ENCODE measurements at regions not wholly inside any gene's neighbourhood (a gene's known extent, or its start where the extent isn't known, plus 50 kb on each side); places are given as distances from the start of the nearest gene placed in this dataset.
"Not testable (repeated sequence)": the region's sequence is repeated elsewhere in the genome, so short reads cannot be mapped to it uniquely, and the experiment has no call there.

DNA sequence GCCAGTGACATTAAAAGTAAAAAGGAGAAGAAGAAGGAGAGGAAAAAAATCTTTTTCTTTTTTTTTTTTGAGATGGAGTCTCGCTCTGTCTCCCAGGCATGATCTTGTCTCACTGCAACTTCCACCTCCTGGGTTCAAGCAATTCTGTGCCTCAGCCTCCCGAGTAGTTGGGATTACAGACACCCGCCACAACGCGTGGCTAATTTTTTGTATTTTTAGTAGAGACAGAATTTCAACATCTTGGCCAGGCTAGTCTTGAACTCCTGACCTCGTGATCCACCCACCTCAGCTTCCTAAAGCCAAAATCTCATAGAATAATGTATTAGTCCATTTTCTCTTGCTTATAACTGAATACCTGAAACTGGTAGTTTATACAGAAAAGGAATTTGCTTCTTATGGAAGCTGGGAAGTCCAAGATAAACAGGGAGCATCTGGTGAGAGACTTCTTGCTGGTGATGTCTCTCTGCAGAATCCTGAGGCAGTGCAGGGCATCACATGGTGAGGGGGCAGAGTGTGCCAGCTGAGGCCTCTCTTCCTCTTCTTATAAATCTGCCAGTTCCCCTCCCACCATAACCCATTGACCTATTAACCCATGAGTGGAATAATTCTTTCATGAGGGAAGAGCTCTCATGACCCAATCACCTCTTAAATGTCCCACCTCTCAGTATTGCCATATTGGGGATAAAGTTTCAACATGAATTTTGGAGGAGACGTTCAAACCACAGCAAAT, 466.3 kb downstream of the GADD45G start:
- no peak overlapping the region for H3K4me3 Mint-ChIP-seq
- no peaks in the 10 kb centered on the region for H3K4me1 Mint-ChIP-seq (ENCODE audit: low read depth)
- H3K27me3 Mint-ChIP-seq: peaks cover 57% of the 10 kb centered on the region
- H3K27ac Mint-ChIP-seq: no peak overlapping the region
- no peaks in the 10 kb centered on the region for H3K9me3 Mint-ChIP-seq
- no peaks in the 10 kb centered on the region for H3K36me3 Mint-ChIP-seq (ENCODE audit: low read depth)

DNA sequence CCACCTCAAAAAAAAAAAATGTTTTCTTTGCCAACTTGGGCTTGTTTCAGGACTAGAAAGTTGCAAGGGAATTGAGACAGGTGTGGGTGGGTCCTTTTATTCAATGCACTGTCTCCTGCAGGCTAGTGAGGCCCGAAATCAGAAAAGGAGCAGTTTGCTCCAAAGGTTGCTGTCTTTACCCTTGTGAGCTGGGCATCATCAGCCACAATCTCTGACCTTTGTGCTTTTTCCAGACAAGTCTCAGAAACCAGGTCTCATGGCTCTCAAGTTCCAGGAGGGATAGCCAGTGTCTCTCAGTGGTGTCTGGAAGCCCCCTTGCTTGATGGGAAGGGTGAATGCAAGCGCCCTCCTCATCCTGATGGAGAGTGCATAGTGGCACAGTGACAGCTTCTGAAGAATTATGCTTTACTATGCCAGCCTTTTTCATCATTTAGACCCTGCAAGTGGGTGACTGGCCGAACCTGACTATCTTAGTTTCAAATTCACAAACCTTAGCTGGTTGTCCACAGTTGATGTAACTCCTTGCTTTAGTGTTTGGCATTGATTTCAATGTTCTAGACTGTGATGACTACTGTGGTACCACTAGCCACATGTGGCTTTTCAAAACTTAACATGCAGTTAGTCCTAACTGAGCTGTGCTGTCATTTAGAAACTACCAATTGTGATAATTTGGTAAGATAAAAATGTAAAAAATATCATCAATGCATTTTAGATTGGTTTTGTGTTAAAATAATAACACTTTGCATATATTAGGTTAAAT, 468.6 kb downstream of the GADD45G start:
- no peak overlapping the region for H3K27ac Mint-ChIP-seq
- no peak overlapping the region for H3K4me3 Mint-ChIP-seq
- peaks cover 10% of the 10 kb centered on the region for H3K4me1 Mint-ChIP-seq (ENCODE audit: low read depth)
- no peaks in the 10 kb centered on the region for H3K9me3 Mint-ChIP-seq
- H3K36me3 Mint-ChIP-seq (ENCODE audit: low read depth): no peaks in the 10 kb centered on the region
- peaks cover 55% of the 10 kb centered on the region for H3K27me3 Mint-ChIP-seq

DNA sequence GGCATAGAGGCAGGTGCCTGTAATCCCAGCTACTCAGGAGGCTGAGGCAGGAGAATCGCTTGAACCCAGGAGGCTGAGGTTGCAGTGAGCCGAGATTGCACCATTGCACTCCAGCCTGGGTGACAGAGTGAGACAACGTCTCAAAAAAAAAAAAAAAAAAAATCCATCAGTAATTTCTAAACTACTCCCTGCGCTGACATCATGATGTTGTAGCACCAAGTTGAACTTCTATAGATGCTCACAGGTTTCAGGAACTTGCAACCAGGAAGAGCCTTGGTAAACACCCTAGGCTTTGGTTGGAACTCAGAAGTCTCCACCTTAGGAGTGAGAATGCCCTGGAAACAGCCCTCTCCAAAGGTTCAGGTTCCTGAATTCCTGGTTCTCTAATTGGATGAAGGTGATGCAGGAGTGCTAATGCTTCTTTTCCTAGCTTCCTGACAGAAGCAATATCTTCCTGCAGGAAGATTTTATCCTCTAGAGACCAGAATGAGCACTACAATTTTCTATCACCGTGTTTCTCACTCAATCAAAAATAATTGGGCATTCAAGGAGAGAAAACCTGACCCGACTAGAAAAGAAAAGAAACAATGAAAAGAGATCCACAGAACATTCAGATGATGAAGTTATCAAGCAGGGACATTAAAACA, 469.6 kb downstream of the GADD45G start:
- peaks cover 53% of the 10 kb centered on the region for H3K27me3 Mint-ChIP-seq
- H3K9me3 Mint-ChIP-seq: no peaks in the 10 kb centered on the region
- H3K4me1 Mint-ChIP-seq (ENCODE audit: low read depth): peaks cover 20% of the 10 kb centered on the region
- H3K36me3 Mint-ChIP-seq (ENCODE audit: low read depth): no peaks in the 10 kb centered on the region
- no peak overlapping the region for H3K27ac Mint-ChIP-seq
- no peak overlapping the region for H3K4me3 Mint-ChIP-seq

DNA sequence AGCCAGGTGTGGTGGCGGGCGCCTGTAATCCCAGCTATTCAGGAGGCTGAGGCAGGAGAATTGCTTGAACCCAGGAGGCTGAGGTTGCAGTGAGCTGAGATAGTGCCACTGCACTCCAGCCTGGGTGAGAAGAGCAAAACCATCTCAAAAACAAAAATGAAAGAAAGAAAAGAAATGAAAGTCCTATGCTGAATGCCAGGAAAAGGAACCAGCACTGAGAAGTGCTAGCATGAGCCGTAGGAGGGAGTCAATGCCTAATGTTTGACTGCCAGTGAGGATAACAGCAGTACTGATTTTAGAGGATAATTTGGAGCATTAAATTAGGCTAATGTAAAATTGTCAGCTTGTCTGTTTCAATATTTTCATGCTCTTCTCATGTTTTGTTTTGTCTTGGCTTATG, 472.8 kb downstream of the GADD45G start:
- peaks cover 44% of the 10 kb centered on the region for H3K27me3 Mint-ChIP-seq
- peak overlapping the region; percentile 33 for H3K27ac Mint-ChIP-seq
- peaks cover 21% of the 10 kb centered on the region for H3K4me1 Mint-ChIP-seq (ENCODE audit: low read depth)
- not testable (repeated sequence) for H3K36me3 Mint-ChIP-seq (ENCODE audit: low read depth); H3K4me3 Mint-ChIP-seq; H3K9me3 Mint-ChIP-seq

DNA sequence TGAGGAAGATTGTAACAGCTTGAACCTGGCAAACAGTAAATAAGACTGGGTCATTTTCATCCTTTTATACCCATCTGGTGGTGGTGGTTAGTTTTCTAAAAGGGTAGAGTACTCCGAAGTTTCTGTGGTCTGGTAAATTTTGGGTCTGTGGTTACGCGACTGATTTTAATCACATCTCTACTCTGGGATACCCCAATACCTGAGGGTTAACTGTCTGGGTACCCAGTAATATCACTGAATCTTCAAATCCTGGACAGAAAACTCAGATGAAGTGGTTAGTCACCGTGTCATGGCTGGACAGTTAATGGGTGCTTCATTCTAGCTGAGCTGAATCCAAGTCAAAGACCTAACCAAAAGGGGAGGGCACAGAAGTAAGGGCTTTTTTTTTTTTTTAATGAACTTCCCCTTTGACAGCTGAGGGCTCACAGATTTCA, 474.2 kb downstream of the GADD45G start:
- peaks cover 21% of the 10 kb centered on the region for H3K4me1 Mint-ChIP-seq (ENCODE audit: low read depth)

DNA sequence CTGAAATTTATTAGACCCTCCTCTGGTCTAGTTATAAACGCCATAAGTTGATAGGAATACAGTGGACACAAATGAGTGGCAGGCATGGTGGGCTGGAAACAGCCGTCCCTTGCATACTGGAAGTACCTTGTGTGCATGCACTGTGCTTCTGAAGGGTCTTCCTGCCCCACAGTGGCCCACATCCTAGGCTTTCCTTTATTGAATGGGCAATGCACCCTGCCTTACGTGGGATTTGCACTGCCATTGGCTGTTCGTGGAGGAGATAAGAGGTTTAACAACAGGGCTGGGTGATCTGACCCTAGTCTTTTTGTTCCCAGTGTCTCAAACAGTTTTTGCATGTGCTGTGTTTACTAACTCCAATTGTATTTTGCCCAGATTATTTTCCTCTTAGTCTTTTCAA, 480.8 kb downstream of the GADD45G start:
- H3K9me3 Mint-ChIP-seq: no peaks in the 10 kb centered on the region
- H3K27ac Mint-ChIP-seq: no peak overlapping the region
- no peak overlapping the region for H3K4me3 Mint-ChIP-seq
- no peaks in the 10 kb centered on the region for H3K36me3 Mint-ChIP-seq (ENCODE audit: low read depth)
- peaks cover 4% of the 10 kb centered on the region for H3K4me1 Mint-ChIP-seq (ENCODE audit: low read depth)
- peaks cover 32% of the 10 kb centered on the region for H3K27me3 Mint-ChIP-seq

More for the DNA sequence above, 474.2 kb downstream of the GADD45G start:
- Mint-ChIP-seq H3K9me3 (no peaks in the 10 kb centered on the region), H3K27ac (no peak overlapping the region), H3K27me3 (peaks cover 46% of the 10 kb centered on the region), H3K36me3 (ENCODE audit: low read depth) (no peaks in the 10 kb centered on the region), H3K4me3 (no peak overlapping the region)

DNA sequence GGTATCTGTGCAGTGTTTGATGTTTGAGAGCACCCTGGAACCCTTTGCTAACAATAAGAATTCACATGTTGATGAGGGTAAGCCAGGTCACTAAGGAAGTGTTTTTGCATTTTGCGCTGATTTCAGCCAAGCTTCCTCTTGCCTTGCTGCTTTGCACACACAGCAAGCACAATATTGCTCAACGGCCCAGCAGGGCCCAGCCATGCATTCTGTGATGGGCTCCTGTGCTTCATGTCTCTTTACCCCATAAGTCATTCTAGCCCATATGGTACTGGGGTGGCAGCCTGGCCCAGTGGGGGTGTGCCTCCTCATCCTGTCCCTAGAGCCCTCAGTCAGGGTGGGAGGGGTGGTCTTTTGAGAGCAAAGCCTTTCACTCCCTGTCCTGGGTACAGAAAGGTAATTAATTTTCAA, 481.3 kb downstream of the GADD45G start:
- peaks cover 4% of the 10 kb centered on the region for H3K4me1 Mint-ChIP-seq (ENCODE audit: low read depth)
- no peaks in the 10 kb centered on the region for H3K36me3 Mint-ChIP-seq (ENCODE audit: low read depth)
- no peak overlapping the region for H3K27ac Mint-ChIP-seq
- no peak overlapping the region for H3K4me3 Mint-ChIP-seq
- H3K27me3 Mint-ChIP-seq: peaks cover 31% of the 10 kb centered on the region
- H3K9me3 Mint-ChIP-seq: no peaks in the 10 kb centered on the region

DNA sequence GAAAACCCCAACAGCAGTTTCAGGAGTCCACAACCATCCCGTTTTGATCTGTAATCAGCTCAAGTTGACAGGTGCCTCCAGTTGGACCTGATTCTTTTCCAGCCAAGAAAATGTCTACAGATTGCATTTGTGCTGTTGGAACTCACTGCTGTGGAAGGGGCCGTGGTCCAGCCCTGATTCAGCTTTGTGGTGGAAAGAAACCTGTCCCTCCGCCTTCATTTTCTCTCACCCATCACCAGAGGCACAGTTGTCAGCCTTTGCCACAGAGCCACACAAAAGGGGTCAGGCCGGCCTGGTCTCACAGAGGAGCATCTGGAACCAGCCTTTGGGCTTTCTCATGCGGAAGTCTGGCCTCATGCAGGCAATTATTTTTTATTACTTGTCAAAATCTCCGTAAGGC, 483.6 kb downstream of the GADD45G start:
- no peaks in the 10 kb centered on the region for H3K9me3 Mint-ChIP-seq
- no peak overlapping the region for H3K27ac Mint-ChIP-seq
- no peak overlapping the region for H3K4me3 Mint-ChIP-seq
- H3K4me1 Mint-ChIP-seq (ENCODE audit: low read depth): peaks cover 20% of the 10 kb centered on the region
- peaks cover 37% of the 10 kb centered on the region for H3K27me3 Mint-ChIP-seq
- H3K36me3 Mint-ChIP-seq (ENCODE audit: low read depth): no peaks in the 10 kb centered on the region

DNA sequence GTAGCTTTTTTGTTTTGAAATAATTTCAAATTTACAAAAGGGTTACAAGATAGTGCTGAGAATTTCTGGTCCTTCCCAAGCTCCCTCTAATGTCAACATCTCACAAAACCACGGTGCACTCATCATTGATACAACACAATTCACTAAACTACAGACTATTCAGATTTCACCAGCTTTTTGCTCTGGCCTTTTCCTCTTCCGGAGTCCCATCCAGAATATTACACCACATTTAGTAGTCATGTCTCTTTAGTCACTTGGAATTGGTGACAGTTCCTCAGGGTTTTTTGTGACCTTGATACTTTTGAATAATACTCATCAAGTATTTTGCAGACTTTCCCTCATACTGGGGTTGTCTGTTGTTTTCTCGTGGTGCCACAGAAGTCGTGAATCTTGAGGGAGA, 484.0 kb downstream of the GADD45G start:
- H3K9me3 Mint-ChIP-seq: no peaks in the 10 kb centered on the region
- no peaks in the 10 kb centered on the region for H3K36me3 Mint-ChIP-seq (ENCODE audit: low read depth)
- no peak overlapping the region for H3K27ac Mint-ChIP-seq
- H3K4me1 Mint-ChIP-seq (ENCODE audit: low read depth): peaks cover 25% of the 10 kb centered on the region
- no peak overlapping the region for H3K4me3 Mint-ChIP-seq
- H3K27me3 Mint-ChIP-seq: peaks cover 40% of the 10 kb centered on the region

DNA sequence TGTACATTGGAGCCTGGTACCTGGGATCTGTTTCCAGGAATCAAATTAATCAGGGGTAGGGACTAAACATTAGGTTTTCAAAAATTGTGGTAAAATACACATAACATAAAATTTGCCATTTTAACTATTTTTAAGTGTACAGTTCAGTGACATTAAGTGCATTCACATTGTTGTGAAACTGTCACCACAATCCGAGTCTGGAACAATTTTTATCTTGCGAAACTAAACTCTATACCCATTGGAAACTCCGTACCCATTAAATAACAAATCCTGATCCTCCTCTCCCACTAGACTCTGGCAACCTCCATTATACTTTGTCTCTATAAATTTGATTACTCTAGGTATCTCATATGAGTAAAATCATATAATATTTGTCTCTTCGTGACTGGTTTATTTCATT, 486.2 kb downstream of the GADD45G start:
- H3K27ac Mint-ChIP-seq: no peak overlapping the region
- H3K4me1 Mint-ChIP-seq (ENCODE audit: low read depth): peaks cover 23% of the 10 kb centered on the region
- H3K4me3 Mint-ChIP-seq: no peak overlapping the region
- no peaks in the 10 kb centered on the region for H3K36me3 Mint-ChIP-seq (ENCODE audit: low read depth)
- peaks cover 49% of the 10 kb centered on the region for H3K27me3 Mint-ChIP-seq
- H3K9me3 Mint-ChIP-seq: no peaks in the 10 kb centered on the region

DNA sequence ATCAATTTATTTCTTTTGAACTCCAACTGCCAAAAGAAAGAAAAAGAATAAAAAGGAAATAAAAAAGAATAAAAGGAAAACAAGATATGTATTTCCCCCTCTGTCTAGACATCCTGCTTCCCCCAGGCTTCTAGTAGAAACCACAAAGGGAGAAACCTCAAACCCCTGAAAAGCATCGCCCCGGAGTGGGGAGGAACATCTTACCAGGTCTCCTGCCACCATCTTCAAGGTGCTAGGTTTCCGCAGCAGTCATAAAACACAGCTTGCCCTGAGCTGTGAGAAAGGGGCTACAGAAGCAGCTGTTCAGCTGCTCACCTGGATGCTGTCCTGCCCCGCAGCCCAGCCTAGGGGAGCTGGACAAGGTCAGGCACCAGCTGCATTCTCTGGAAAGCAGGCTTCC, 487.7 kb downstream of the GADD45G start:
- Mint-ChIP-seq H3K36me3 (ENCODE audit: low read depth) (no peaks in the 10 kb centered on the region), H3K27me3 (peaks cover 51% of the 10 kb centered on the region), H3K9me3 (no peaks in the 10 kb centered on the region), H3K4me1 (ENCODE audit: low read depth) (peaks cover 21% of the 10 kb centered on the region), H3K4me3 (no peak overlapping the region), H3K27ac (no peak overlapping the region)

DNA sequence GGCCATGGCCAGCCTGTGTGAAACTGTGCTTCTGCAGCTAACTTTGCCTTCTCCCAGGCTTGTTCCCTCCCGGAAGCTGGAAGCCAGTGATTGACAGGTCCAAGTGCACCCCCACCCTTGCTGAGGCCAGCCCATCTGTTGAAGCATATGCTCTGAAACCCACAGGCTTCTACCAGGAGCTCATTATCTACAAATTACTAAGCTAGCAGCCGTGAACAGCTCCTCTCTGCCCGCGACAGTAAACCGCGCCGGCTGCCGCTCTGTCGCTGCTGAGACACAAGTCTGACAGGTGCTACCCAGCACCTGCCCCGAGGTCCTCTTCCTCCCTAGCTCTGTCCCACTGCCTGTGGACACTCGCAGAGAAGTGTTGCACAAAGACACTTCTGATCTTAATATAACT, 490.9 kb downstream of the GADD45G start:
- Mint-ChIP-seq H3K27ac (no peak overlapping the region), H3K9me3 (no peaks in the 10 kb centered on the region), H3K4me3 (no peak overlapping the region), H3K27me3 (peaks cover 31% of the 10 kb centered on the region), H3K36me3 (ENCODE audit: low read depth) (no peaks in the 10 kb centered on the region), H3K4me1 (ENCODE audit: low read depth) (peaks cover 21% of the 10 kb centered on the region)

DNA sequence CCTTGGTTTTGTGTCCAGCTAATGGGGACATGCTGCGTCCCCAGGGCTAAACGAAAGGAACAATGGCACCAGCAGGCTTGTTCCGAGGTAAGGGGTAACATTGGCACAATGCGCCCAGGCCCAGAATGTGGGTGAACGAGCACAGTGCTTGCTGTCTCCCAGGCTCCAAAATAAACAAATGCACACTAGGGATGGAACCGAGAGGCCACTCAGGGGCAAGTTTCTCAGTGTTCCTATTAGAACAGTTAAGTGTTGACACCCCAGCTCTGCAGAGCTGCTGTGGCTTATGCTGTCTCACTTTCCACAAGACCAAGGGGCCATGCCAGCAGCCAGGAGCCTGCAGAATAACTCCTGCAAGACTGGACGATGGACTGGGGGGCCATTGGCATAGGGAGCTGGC, 492.4 kb downstream of the GADD45G start:
- Mint-ChIP-seq H3K4me1 (ENCODE audit: low read depth) (peaks cover 20% of the 10 kb centered on the region), H3K36me3 (ENCODE audit: low read depth) (no peaks in the 10 kb centered on the region), H3K9me3 (no peaks in the 10 kb centered on the region), H3K27me3 (peaks cover 22% of the 10 kb centered on the region), H3K27ac (no peak overlapping the region), H3K4me3 (no peak overlapping the region)

DNA sequence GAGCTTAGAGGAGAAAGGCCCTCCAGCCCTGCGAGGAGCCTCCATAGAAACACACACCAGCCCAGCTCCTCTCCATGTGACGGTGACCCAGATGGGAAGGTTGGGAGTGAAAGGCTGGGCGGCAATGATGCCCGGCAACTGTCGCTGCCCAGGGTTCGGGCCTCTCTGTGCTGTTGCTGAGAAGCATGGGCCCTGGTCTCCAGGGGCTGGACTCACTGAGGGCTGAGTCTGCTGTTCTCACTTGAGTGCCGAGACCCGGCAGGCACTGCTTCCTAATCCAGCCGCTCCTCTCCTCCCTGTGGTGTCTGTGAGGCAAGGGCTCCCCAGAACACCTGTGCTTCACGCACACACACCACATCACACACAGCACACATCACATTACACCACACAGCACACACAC, 493.6 kb downstream of the GADD45G start:
- no peaks in the 10 kb centered on the region for H3K9me3 Mint-ChIP-seq
- peaks cover 19% of the 10 kb centered on the region for H3K27me3 Mint-ChIP-seq
- no peaks in the 10 kb centered on the region for H3K36me3 Mint-ChIP-seq (ENCODE audit: low read depth)
- H3K4me1 Mint-ChIP-seq (ENCODE audit: low read depth): peaks cover 11% of the 10 kb centered on the region
- no peak overlapping the region for H3K4me3 Mint-ChIP-seq
- H3K27ac Mint-ChIP-seq: no peak overlapping the region

DNA sequence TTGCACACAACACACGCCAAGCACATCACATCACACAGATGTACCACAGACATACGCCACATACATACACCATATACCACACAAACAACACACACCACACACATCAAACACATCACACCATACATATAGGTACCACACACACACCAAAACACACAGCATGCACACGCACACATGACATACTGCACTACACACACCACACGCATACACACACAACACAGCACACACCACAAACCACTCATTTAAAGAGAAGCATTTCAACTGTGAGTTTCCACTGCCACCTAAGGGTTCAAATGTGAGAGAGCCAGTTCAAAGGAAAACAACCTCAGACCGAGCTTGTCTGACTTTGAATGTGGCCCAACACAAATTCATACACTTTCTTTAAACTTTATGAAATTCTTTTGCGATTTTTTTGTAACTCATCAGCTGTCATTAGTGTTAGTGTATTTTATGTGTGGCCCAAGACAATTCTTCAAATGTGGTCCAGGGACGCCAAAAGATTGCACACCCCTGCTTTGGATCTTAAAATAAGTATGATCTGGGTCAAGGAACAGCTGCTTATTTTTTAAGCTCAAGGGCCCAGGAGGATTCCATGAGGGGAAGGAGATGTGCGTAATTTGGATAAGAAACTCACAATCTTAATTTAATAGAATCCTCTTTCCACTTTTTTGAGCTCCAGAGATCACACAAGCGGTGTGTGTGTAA, 494.6 kb downstream of the GADD45G start:
- Mint-ChIP-seq H3K9me3 (no peaks in the 10 kb centered on the region), H3K36me3 (ENCODE audit: low read depth) (no peaks in the 10 kb centered on the region), H3K27me3 (peaks cover 15% of the 10 kb centered on the region), H3K4me1 (ENCODE audit: low read depth) (peaks cover 7% of the 10 kb centered on the region), H3K27ac (no peak overlapping the region), H3K4me3 (no peak overlapping the region)

Measured in stimulated activated naive CD8-positive, alpha-beta T cell treated with anti-CD3 and anti-CD28 coated beads, Interleukin-15, Interleukin-2, amounts not matched to agents 100 ng/mL and 50 ng/mL, for 24 hours (primary cell).